ENCODE measurements at regions not wholly inside any gene's neighbourhood (a gene's known extent, or its start where the extent isn't known, plus 50 kb on each side); places are given as distances from the start of the nearest gene placed in this dataset.

GRCh38 chr1:218616681-218617080, 271.5 kb downstream of the TGFB2 start:
- TF ChIP-seq, protein P1, sequence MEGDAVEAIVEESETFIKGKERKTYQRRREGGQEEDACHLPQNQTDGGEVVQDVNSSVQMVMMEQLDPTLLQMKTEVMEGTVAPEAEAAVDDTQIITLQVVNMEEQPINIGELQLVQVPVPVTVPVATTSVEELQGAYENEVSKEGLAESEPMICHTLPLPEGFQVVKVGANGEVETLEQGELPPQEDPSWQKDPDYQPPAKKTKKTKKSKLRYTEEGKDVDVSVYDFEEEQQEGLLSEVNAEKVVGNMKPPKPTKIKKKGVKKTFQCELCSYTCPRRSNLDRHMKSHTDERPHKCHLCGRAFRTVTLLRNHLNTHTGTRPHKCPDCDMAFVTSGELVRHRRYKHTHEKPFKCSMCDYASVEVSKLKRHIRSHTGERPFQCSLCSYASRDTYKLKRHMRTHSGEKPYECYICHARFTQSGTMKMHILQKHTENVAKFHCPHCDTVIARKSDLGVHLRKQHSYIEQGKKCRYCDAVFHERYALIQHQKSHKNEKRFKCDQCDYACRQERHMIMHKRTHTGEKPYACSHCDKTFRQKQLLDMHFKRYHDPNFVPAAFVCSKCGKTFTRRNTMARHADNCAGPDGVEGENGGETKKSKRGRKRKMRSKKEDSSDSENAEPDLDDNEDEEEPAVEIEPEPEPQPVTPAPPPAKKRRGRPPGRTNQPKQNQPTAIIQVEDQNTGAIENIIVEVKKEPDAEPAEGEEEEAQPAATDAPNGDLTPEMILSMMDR (IDR thresholded peaks at IDR 0.05; ENCODE audit: extremely low read depth, insufficient read depth, missing control alignments): no peak
- in situ Hi-C loops (cut with MboI; ENCODE audit: low pct_unique_long_range_greater_than_20kb, low sequenced_read_pairs, unreplicated experiment): no loop called here
- DNase-seq (ENCODE audit: low spot score): no peak

DNA sequence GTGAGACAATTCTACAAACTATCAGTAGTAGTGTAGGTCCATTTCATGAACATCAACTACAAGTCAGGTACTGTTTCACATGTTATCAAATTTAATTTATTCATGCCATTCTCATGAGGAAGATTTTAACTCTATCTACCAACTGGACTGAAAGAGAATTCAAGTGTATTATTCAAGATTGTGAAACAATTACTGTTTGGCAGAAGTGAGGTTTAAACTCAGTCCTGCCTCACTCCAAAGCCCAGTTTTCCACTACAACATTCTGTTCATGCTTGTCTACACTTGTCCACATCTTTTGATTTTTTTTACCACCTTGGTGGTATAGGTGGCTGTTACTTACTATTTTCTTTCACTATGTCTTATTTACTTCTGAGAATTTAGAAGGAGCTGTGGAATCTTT, 272.9 kb downstream of the TGFB2 start:
- DNase-seq (ENCODE audit: low spot score): no peak
- TF ChIP-seq, protein P1 (IDR thresholded peaks at IDR 0.05; ENCODE audit: extremely low read depth, insufficient read depth, missing control alignments): no peak
- in situ Hi-C loops (cut with MboI; ENCODE audit: low pct_unique_long_range_greater_than_20kb, low sequenced_read_pairs, unreplicated experiment): no loop called here

DNA sequence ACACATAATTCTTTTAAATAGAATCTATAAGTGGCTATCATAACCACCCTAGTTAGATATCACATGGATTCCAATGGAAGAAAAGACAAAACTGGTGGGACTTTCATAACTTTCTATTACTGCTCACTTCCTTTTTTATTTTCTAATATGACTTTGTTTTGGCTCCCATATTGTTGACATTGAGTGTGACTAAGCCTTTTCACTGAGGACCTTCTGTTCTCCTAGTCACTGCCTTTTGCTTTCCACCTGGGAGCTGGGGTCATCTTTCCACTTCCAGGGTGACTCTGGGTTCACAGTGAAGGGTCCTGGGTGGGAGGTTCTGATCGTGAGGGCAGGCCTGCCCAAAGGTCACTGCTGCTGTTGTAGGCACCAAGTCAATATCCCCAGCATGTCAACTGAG, 275.8 kb downstream of the TGFB2 start:
- TF ChIP-seq, protein P1 (IDR thresholded peaks at IDR 0.05; ENCODE audit: extremely low read depth, insufficient read depth, missing control alignments): no peak
- no peak for DNase-seq (ENCODE audit: low spot score)

DNA sequence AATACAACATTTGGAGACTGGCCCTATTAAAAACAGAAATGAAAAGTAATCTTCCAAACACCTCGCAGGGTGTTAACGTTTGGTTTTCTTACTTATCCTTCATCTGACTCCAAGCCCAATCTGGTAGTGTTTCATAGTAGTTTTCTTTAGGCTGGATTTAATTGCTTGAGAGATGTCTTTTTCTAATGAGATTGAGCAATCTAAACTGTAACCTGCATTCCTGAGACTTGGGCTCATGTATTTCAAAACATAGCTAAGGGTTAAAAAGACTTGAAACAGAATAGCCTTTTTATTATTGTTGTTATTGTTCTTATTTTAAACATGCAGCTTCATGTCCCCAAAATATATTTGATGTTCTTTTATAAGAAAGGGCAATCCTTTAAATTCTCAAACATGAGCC, 278.9 kb downstream of the TGFB2 start:
- in situ Hi-C loops (cut with MboI; ENCODE audit: low pct_unique_long_range_greater_than_20kb, low sequenced_read_pairs, unreplicated experiment): no loop called here
- TF ChIP-seq, protein P1 (IDR thresholded peaks at IDR 0.05; ENCODE audit: extremely low read depth, insufficient read depth, missing control alignments): no peak
- DNase-seq (ENCODE audit: low spot score): no peak

More for the DNA sequence above, 275.8 kb downstream of the TGFB2 start:
- in situ Hi-C loops (cut with MboI; ENCODE audit: low pct_unique_long_range_greater_than_20kb, low sequenced_read_pairs, unreplicated experiment): no loop called here

DNA sequence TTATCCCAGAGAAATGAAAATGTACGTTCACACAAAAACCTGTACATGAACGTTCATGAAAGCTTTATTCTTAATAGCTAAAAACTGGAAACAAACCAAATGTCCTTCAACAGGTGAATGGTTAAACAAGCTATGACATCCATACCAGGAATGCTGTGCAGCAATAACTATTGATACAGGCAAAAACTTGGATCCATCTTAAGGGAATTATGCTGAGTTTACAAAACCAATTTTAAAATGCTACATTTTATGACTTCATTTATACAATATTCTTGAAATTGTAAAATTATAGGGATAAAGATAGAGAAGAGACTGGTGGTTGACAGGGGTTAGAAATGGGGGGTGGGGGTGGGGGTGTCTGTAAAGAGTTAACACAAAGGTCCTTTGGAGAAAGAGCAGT, 280.3 kb downstream of the TGFB2 start:
- TF ChIP-seq, protein P1 (IDR thresholded peaks at IDR 0.05; ENCODE audit: extremely low read depth, insufficient read depth, missing control alignments): no peak
- in situ Hi-C loops (cut with MboI; ENCODE audit: low pct_unique_long_range_greater_than_20kb, low sequenced_read_pairs, unreplicated experiment): no loop called here
- DNase-seq (ENCODE audit: low spot score): no peak

DNA sequence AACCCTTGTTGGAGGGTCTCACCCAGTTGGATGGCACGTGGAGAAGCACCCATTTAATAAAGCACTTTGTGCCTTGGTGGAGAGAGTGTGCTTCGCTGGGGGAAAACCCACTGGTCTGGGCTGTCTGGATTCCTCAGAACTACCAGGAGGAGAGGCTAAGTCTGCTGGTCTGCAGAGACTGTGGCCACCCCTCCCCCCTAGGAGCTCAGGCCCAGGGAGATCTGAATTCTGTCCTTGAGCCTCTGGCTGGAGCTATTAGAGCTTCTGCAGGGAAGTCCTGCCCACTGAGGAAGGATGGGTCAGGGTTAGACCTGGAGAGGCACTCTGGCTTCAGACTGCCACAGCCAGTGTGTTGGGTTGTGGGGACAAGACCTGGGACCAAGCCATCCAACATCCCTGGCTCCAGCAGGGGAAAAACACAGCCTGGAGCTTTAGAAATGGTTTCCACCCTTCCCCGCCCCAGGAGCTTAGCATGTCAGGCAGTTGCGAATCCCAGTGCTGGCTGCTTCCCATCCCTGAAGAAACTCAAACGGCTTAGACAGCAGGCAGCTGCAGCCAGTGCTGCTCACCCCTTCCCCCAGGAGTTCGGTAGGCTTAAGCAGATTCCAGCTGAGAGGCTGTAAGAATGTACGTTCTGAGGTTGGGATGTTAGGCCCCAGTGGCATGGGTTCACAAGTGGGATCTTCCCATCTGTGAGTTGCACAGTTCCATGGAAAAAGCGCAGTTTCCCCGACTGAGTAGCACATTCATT, 288.3 kb downstream of the TGFB2 start:
- DNase-seq (ENCODE audit: low spot score): no peak
- TF ChIP-seq, protein P1 (IDR thresholded peaks at IDR 0.05; ENCODE audit: extremely low read depth, insufficient read depth, missing control alignments): no peak
- in situ Hi-C loops (cut with MboI; ENCODE audit: low pct_unique_long_range_greater_than_20kb, low sequenced_read_pairs, unreplicated experiment): no loop called here
